AG04450 (cell line): ENCODE measurements at regions not wholly inside any gene's neighbourhood (a gene's known extent, or its start where the extent isn't known, plus 50 kb on each side); places are given as distances from the start of the nearest gene placed in this dataset.

Experiments
- CTCF ChIA-PET: fragments of 300-600, 350-600 bp; formaldehyde crosslinking; extraction: SDS; loops from one replicate; lab custom pipeline; 2022; ENCODE audit warnings: antibody characterized with exemption, inconsistent platforms; lab: Charles Lee
- POLR2A ChIA-PET: fragments of 350-600 bp; formaldehyde crosslinking; extraction: SDS; loops from one replicate; lab custom pipeline; 2021; ENCODE audit warnings: antibody characterized with exemption, inconsistent platforms; lab: Yijun Ruan, JAX
- DNase-seq: peaks from one replicate; pipeline ENCODE4 v3.0.0-alpha.2; 2011; ENCODE audit warnings: low read depth, low spot score
- H3K27ac ChIP-seq: one replicate; pipeline ENCODE4 v1.5.1; 2012; ENCODE audit warnings: low read depth, low read length, control low read depth
- H3K27me3 ChIP-seq: one replicate; pipeline ENCODE4 v1.6.0; 2012; ENCODE audit warnings: low read length; ENCODE audit not compliant: control insufficient read depth, insufficient read depth
- H3K4me3 ChIP-seq: 2 replicates; pipeline ENCODE4 v1.5.1; 2011; ENCODE audit warnings: mild to moderate bottlenecking, low read depth, low read length, control low read depth
- H3K9me3 ChIP-seq: 2 replicates; pipeline ENCODE4 v1.5.1; 2012; ENCODE audit warnings: low read length; ENCODE audit not compliant: control insufficient read depth, insufficient read depth
- TF ChIP-seq, protein P1 (sequence below): IDR thresholded peaks from 2 replicates; pipeline ENCODE4 v1.5.1; 2011; ENCODE audit warnings: low read depth, low read length, control low read depth, inconsistent platforms

- no peak for DNase-seq
- Histone ChIP-seq H3K9me3 (no peaks in the 10 kb centered on the region), H3K27ac (no peak overlapping the region), H3K4me3 (no peak overlapping the region), H3K27me3 (no peaks in the 10 kb centered on the region)
- TF ChIP-seq, protein P1, sequence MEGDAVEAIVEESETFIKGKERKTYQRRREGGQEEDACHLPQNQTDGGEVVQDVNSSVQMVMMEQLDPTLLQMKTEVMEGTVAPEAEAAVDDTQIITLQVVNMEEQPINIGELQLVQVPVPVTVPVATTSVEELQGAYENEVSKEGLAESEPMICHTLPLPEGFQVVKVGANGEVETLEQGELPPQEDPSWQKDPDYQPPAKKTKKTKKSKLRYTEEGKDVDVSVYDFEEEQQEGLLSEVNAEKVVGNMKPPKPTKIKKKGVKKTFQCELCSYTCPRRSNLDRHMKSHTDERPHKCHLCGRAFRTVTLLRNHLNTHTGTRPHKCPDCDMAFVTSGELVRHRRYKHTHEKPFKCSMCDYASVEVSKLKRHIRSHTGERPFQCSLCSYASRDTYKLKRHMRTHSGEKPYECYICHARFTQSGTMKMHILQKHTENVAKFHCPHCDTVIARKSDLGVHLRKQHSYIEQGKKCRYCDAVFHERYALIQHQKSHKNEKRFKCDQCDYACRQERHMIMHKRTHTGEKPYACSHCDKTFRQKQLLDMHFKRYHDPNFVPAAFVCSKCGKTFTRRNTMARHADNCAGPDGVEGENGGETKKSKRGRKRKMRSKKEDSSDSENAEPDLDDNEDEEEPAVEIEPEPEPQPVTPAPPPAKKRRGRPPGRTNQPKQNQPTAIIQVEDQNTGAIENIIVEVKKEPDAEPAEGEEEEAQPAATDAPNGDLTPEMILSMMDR, result no peak
- ChIA-PET CTCF (no interaction called here), POLR2A (no interaction called here)
These were observed 115.3 kb upstream of the BCOR start for GRCh38 chrX:40213092-40213491.

DNA sequence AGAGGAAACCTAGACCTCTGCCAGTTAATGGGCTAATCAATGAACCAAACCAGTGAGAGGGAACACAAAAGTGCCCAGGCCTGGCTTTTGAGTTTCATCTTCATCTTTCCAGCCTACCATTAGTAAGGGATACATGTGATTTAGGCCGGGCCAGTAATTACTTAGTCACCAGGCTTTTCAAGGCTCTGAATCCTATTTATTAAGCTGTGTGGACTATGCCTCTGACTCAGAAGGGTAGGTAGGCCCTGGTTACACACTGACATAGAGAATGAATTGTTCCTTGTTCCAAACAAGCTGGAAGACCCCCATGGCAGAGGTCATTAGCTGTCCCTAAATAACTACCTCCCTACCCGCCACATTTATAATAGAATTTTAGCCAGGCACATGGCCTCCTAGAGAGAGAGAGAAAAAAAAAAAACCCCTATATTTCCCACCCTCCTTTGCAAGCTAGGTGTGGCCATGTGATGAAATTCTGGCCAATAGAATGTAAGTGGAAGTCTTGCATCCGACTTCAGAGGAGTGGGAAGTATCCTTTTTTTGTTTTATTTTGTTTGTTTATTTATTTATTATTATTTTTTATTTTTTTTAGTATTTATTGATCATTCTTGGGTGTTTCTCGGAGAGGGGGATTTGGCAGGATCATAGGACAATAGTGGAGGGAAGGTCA is 112.3 kb upstream of the BCOR start:
- no peak for DNase-seq
- POLR2A ChIA-PET, result no interaction called here
- Histone ChIP-seq H3K9me3 (no peaks in the 10 kb centered on the region), H3K27ac (no peak overlapping the region), H3K4me3 (no peak overlapping the region), H3K27me3 (peaks cover 3% of the 10 kb centered on the region)
- TF ChIP-seq, protein P1, result no peak
- CTCF ChIA-PET, result no interaction called here

- DNase-seq, result no peak
- ChIA-PET CTCF (no interaction called here), POLR2A (no interaction called here)
- peaks cover 3% of the 10 kb centered on the region for H3K27me3 ChIP-seq
- no peak overlapping the region for H3K4me3 ChIP-seq
- TF ChIP-seq, protein P1, result no peak
- H3K27ac ChIP-seq, result no peak overlapping the region
- H3K9me3 ChIP-seq, result no peaks in the 10 kb centered on the region
These were observed 109.9 kb upstream of the BCOR start for GRCh38 chrX:40207626-40208025.

DNA sequence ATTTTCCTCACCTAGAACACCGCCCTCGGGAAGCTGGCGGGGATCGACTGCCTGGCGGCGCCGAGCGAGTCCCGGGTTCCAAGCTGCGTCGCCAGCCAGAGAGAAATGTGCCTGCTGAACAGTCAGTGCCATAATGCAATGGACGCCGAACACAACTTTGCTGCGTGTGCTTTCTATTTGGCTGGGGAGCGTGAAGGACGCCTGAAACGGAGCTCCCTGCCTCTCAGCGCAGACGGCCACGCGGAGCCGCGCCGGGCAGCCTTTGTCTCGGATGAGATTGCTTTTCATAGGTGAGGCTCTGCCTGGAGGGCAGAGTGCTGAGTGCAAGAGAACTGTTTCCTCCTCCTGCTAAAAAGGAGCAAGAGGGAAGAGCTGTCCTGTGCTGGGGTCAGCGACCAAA is 107.7 kb upstream of the BCOR start:
- Histone ChIP-seq H3K9me3 (no peaks in the 10 kb centered on the region), H3K4me3 (no peak overlapping the region), H3K27me3 (peaks cover 3% of the 10 kb centered on the region), H3K27ac (no peak overlapping the region)
- ChIA-PET POLR2A (no interaction called here), CTCF (no interaction called here)
- TF ChIP-seq, protein P1, result no peak
- no peak for DNase-seq

DNA sequence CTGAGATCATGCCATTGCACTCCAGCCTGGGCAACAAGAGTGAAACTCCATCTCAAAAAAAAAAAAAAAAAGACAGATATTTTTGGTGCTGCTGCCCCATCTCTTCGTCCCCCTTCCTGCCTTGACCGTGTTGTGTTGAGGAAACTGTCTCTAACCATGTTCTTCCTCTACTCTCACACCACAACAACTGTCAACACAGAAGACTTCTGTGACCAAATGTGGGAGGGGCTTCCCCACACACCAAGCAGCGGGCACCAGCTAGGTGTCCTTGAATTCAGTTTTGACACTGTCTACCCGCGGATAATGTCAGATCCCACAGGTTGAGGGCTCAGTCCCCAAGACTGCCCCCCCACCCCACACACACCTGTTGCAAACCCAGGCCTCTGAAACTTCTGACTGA is 104.7 kb upstream of the BCOR start:
- H3K27ac ChIP-seq, result no peak overlapping the region
- no peaks in the 10 kb centered on the region for H3K9me3 ChIP-seq
- peaks cover 3% of the 10 kb centered on the region for H3K27me3 ChIP-seq
- no peak for DNase-seq
- ChIA-PET POLR2A (interaction anchor here (0.6 kb wide), 1 partner anchor 28 kb away, joined by 3 read pairs; no protein-coding TSS in a partner anchor), CTCF (no interaction called here)
- TF ChIP-seq, protein P1, result no peak
- no peak overlapping the region for H3K4me3 ChIP-seq
